ENCODE measurements at regions not wholly inside any gene's neighbourhood (a gene's known extent, or its start where the extent isn't known, plus 50 kb on each side); places are given as distances from the start of the nearest gene placed in this dataset.

DNA sequence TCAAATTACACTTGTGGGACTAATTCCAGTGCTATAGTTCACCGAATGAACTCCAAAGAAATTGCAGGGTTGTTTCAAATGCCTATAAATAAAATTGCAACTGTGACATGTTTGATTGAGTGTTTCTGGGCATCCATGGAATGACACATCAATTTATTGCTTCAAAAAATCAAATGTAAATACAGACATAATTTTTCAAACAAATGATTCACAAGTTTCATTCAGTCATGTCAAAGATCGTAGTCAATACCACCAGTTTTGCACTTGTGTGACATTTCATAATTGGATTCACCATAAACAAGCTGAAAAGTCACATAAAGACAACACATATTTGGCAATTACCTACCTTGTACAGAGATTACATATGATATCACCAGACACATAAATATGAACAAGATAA lies 350.8 kb downstream of the CDH2 start:
- Histone ChIP-seq H3K4me1 (ENCODE audit: control insufficient read depth in 1 of 2, insufficient read depth in 2 of 2, low read length in 2 of 2) (no peaks in the 10 kb centered on the region), H3K4me2 (ENCODE audit: low read length) (no peak overlapping the region), H4K20me1 (ENCODE audit: insufficient read depth) (no peaks in the 10 kb centered on the region), H3K79me2 (ENCODE audit: insufficient read depth, low read length) (no peaks in the 10 kb centered on the region), H3K9ac (ENCODE audit: low read length) (no peak overlapping the region), H3K36me3 (ENCODE audit: control insufficient read depth in 1 of 2, insufficient read depth in 2 of 2, low read length in 2 of 2) (no peaks in the 10 kb centered on the region), H3K27ac (ENCODE audit: low read depth, low read length) (no peak overlapping the region), H3K4me3 (replicated peaks in 1 of 2; ENCODE audit: low read depth in 1 of 2, low read length in 2 of 2) (no peak overlapping the region), H3K9me2 (ENCODE audit: insufficient read depth) (no peaks in the 10 kb centered on the region), H3K27me3 (ENCODE audit: insufficient read depth, low read length) (no peaks in the 10 kb centered on the region), H2AFZ (ENCODE audit: low read depth, low read length, poor library complexity, severe bottlenecking) (no peak overlapping the region), H3K9me3 (ENCODE audit: control insufficient read depth in 1 of 2, insufficient read depth in 1 of 2, low read depth in 1 of 2, low read length in 2 of 2) (no peaks in the 10 kb centered on the region)
- ATAC-seq (no peak), DNase-seq (ENCODE audit: low read depth, low spot score) (no peak)
- TF ChIP-seq RAD21 (IDR thresholded peaks at IDR 0.05; ENCODE audit: low read depth) (no peak), ELF1 (IDR thresholded peaks at IDR 0.05; ENCODE audit: borderline replicate concordance, low read depth) (no peak), EGR1 (IDR thresholded peaks at IDR 0.05; ENCODE audit: low read depth) (no peak), POLR2A (IDR thresholded peaks at IDR 0.05; ENCODE audit: borderline replicate concordance, extremely low read depth, insufficient read depth, insufficient read length) (no peak), ZFX (IDR thresholded peaks at IDR 0.05) (no peak)
- TF ChIP-seq, protein P1, sequence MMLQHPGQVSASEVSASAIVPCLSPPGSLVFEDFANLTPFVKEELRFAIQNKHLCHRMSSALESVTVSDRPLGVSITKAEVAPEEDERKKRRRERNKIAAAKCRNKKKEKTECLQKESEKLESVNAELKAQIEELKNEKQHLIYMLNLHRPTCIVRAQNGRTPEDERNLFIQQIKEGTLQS (IDR thresholded peaks at IDR 0.05) = no peak
- ChIA-PET RAD21 (ENCODE audit: low non-redundant PET in 1 of 2, low total read pairs in 2 of 2, uncharacterized antibody in 2 of 2, unreplicated experiment in 2 of 2) (no interaction called here), POLR2A (no interaction called here), CTCF (no interaction called here)
- intact Hi-C loops (cut with micrococcal nuclease) = no loop called here
- BruUV-seq (replicated peaks) = no TSS peak

DNA sequence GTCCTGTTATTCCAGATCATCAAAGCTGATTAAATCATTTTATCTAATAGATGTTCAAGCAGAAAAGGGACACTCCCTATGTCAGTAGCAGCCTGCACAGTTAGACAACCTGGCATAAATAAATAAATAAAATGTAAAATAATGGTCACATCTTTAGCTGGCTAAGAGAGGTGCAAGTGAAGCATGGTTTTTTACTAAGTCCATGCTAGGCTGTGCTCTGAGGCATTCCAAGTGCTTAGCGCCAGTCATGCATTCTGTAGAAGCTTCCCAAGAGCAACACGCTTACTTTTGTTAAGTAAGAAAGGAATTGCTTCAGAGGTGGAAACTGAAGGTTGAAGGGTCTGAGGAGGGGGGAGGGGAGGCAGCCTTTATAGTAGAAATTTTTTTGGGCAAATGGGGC lies 351.2 kb downstream of the CDH2 start:
- H3K27me3 ChIP-seq (ENCODE audit: insufficient read depth, low read length) = no peaks in the 10 kb centered on the region
- H3K4me2 ChIP-seq (ENCODE audit: low read length) = no peak overlapping the region
- no peaks in the 10 kb centered on the region for H3K79me2 ChIP-seq (ENCODE audit: insufficient read depth, low read length)
- intact Hi-C loops (cut with micrococcal nuclease) = no loop called here
- ATAC-seq (no peak), DNase-seq (ENCODE audit: low read depth, low spot score) (no peak)
- H3K36me3 ChIP-seq (ENCODE audit: control insufficient read depth in 1 of 2, insufficient read depth in 2 of 2, low read length in 2 of 2) = no peaks in the 10 kb centered on the region
- ChIA-PET CTCF (no interaction called here), RAD21 (ENCODE audit: low non-redundant PET in 1 of 2, low total read pairs in 2 of 2, uncharacterized antibody in 2 of 2, unreplicated experiment in 2 of 2) (no interaction called here), POLR2A (no interaction called here)
- H3K4me1 ChIP-seq (ENCODE audit: control insufficient read depth in 1 of 2, insufficient read depth in 2 of 2, low read length in 2 of 2) = no peaks in the 10 kb centered on the region
- H3K9me2 ChIP-seq (ENCODE audit: insufficient read depth) = no peaks in the 10 kb centered on the region
- H4K20me1 ChIP-seq (ENCODE audit: insufficient read depth) = no peaks in the 10 kb centered on the region
- H3K27ac ChIP-seq (ENCODE audit: low read depth, low read length) = no peak overlapping the region
- H3K9me3 ChIP-seq (ENCODE audit: control insufficient read depth in 1 of 2, insufficient read depth in 1 of 2, low read depth in 1 of 2, low read length in 2 of 2) = no peaks in the 10 kb centered on the region
- H3K4me3 ChIP-seq (replicated peaks in 1 of 2; ENCODE audit: low read depth in 1 of 2, low read length in 2 of 2) = no peak overlapping the region
- BruUV-seq (replicated peaks) = no TSS peak
- TF ChIP-seq SP1 (IDR thresholded peaks at IDR 0.05; ENCODE audit: low read depth) (no peak), POLR2AphosphoS5 (IDR thresholded peaks at IDR 0.05; ENCODE audit: low read depth, low read length) (no peak), SRF (IDR thresholded peaks at IDR 0.05; ENCODE audit: low read depth) (no peak), ELF1 (IDR thresholded peaks at IDR 0.05; ENCODE audit: borderline replicate concordance, low read depth) (no peak), CBX3 (IDR thresholded peaks at IDR 0.05; ENCODE audit: low read depth) (no peak), EGR1 (IDR thresholded peaks at IDR 0.05; ENCODE audit: low read depth) (no peak), ZFX (IDR thresholded peaks at IDR 0.05) (no peak), SIN3A (IDR thresholded peaks at IDR 0.05; ENCODE audit: low read depth) (no peak), CEBPB (IDR thresholded peaks at IDR 0.05; ENCODE audit: low read depth) (no peak), TCF7L2 (IDR thresholded peaks at IDR 0.05; ENCODE audit: borderline replicate concordance, extremely low read depth, insufficient read depth, insufficient read length) (no peak), JUND (IDR thresholded peaks at IDR 0.05) (no peak), RAD21 (IDR thresholded peaks at IDR 0.05; ENCODE audit: low read depth) (no peak), EZH2phosphoT487 (IDR thresholded peaks at IDR 0.05; ENCODE audit: borderline replicate concordance) (no peak)
- TF ChIP-seq, protein P2, sequence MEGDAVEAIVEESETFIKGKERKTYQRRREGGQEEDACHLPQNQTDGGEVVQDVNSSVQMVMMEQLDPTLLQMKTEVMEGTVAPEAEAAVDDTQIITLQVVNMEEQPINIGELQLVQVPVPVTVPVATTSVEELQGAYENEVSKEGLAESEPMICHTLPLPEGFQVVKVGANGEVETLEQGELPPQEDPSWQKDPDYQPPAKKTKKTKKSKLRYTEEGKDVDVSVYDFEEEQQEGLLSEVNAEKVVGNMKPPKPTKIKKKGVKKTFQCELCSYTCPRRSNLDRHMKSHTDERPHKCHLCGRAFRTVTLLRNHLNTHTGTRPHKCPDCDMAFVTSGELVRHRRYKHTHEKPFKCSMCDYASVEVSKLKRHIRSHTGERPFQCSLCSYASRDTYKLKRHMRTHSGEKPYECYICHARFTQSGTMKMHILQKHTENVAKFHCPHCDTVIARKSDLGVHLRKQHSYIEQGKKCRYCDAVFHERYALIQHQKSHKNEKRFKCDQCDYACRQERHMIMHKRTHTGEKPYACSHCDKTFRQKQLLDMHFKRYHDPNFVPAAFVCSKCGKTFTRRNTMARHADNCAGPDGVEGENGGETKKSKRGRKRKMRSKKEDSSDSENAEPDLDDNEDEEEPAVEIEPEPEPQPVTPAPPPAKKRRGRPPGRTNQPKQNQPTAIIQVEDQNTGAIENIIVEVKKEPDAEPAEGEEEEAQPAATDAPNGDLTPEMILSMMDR (IDR thresholded peaks at IDR 0.05 in 2 of 3, conservative IDR thresholded peaks at IDR 0.05 in 1 of 3; ENCODE audit: borderline replicate concordance in 1 of 3, insufficient read depth in 1 of 3, low read depth in 2 of 3, low read length in 2 of 3) = no peak
- TF ChIP-seq, protein P1 (IDR thresholded peaks at IDR 0.05) = no peak
- TF ChIP-seq, protein P3, sequence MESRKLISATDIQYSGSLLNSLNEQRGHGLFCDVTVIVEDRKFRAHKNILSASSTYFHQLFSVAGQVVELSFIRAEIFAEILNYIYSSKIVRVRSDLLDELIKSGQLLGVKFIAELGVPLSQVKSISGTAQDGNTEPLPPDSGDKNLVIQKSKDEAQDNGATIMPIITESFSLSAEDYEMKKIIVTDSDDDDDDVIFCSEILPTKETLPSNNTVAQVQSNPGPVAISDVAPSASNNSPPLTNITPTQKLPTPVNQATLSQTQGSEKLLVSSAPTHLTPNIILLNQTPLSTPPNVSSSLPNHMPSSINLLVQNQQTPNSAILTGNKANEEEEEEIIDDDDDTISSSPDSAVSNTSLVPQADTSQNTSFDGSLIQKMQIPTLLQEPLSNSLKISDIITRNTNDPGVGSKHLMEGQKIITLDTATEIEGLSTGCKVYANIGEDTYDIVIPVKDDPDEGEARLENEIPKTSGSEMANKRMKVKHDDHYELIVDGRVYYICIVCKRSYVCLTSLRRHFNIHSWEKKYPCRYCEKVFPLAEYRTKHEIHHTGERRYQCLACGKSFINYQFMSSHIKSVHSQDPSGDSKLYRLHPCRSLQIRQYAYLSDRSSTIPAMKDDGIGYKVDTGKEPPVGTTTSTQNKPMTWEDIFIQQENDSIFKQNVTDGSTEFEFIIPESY (IDR thresholded peaks at IDR 0.05; ENCODE audit: extremely low read depth, insufficient replicate concordance, low read length) = no peak
- TF ChIP-seq, protein P4, sequence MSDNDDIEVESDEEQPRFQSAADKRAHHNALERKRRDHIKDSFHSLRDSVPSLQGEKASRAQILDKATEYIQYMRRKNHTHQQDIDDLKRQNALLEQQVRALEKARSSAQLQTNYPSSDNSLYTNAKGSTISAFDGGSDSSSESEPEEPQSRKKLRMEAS (IDR thresholded peaks at IDR 0.05) = no peak
- H3K9ac ChIP-seq (ENCODE audit: low read length) = no peak overlapping the region
- no peak overlapping the region for H2AFZ ChIP-seq (ENCODE audit: low read depth, low read length, poor library complexity, severe bottlenecking)

Measured in HCT116 (cell line).